GM12875 (cell line): ENCODE measurements at regions not wholly inside any gene's neighbourhood (a gene's known extent, or its start where the extent isn't known, plus 50 kb on each side); places are given as distances from the start of the nearest gene placed in this dataset.

ENCODE experiments used
- H3K4me3 ChIP-seq: one replicate; pipeline ENCODE4 v1.5.1; 2011; ENCODE audit warnings: low read depth, low read length, control low read depth
- CTCF ChIP-seq: IDR thresholded peaks from 2 replicates; pipeline ENCODE4 v1.5.1; 2011; ENCODE audit warnings: low read depth, mild to moderate bottlenecking, control low read depth, inconsistent platforms, low read length, moderate library complexity, borderline replicate concordance; ENCODE audit not compliant: insufficient read depth

DNA sequence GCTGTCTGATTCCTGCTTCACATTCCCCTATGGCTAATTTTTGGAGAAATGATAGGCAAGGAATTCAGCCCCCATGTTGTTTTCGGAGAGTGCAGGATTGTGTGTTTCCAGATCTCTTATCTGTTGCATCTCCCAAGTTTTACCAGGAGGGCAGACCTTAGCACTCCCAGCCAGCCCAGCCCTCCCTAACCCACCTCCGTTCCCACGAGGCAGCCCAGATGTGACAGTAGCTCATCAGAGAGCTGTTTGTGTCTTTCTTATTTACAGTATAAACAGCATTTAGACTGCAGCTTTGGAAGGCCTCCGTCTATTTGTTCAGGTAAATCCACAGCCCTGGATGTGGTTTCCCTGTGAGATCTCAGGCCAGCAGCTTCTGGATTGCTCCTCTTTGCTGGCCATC lies 91.6 kb downstream of the THNSL2 start:
- H3K4me3 ChIP-seq, result no peak overlapping the region
- no peak for TF ChIP-seq CTCF

DNA sequence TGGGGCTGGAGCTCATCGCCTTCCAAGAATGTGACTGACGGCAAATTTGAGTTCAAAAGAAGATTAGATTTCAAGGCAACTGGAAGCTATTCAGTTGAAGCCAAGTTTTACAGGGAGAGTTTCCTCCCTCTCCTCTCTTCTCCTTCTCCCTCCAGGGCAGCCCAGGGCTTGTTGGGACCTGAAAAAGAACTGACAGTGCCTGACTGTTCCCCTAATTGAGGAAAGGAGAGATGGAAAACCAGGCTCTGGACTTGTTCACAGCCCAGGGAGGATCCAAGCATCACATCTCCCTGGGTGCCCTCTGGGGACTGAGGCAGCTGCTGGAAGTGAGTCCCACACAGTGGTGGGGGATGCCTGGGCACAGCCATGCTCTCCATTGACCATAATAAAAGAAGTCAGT lies 88.1 kb downstream of the THNSL2 start:
- no peak for TF ChIP-seq CTCF
- H3K4me3 ChIP-seq, result no peak overlapping the region

- no peak overlapping the region for H3K4me3 ChIP-seq
- no peak for TF ChIP-seq CTCF
Observed at GRCh38 chr2:88254437-88255091, 84.4 kb downstream of the THNSL2 start.

DNA sequence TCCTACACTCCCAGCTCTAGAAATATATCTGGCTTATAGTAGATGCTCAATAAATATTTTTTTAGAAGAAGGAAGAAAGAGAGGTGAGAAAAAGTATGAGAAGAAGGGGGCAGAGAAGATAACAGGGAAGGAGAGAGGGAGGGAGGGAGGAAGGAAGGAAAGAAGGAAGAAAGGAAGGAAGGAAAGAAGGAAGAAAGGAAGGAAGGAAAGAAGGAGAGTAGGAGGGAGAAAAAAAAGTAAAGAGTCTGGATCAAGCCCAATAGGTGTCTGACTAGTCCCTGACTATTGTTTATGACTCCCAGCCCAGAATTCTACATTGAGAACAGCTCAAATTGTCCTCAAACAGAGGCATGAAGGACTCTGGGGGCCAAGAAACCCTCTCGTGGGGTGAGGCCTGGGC lies 83.9 kb downstream of the THNSL2 start:
- TF ChIP-seq CTCF, result no peak
- no peak overlapping the region for H3K4me3 ChIP-seq

DNA sequence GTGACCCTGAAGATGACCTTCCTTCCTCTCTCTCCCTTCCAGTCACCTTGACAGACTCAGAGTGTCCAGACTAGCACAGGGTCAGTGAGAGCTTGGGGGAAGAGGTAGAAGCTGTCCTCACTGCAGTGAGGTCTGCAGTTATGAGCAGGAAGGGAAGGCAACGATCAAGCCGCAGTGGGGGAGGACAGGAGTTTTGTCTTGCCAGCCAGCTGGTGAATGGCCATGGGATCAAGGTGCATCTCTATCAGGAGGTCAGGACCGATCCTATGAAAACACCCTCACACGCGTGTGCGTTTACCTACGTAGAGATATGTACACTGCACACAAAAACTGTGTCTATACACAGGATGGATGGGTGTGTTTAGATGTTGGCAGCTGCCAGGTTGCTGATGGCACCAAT lies 83.2 kb downstream of the THNSL2 start:
- no peak overlapping the region for H3K4me3 ChIP-seq
- TF ChIP-seq CTCF, result no peak

GRCh38 chr2:88252646-88253045 lies 82.5 kb downstream of the THNSL2 start:
- no peak overlapping the region for H3K4me3 ChIP-seq
- TF ChIP-seq CTCF, result no peak

GRCh38 chr2:88252111-88252510 lies 82.0 kb downstream of the THNSL2 start:
- no peak for TF ChIP-seq CTCF

More at GRCh38 chr2:88252111-88252510, 82.0 kb downstream of the THNSL2 start:
- H3K4me3 ChIP-seq, result no peak overlapping the region
